GM18868 (cell line): ENCODE measurements at regions not wholly inside any gene's neighbourhood (a gene's known extent, or its start where the extent isn't known, plus 50 kb on each side); places are given as distances from the start of the nearest gene placed in this dataset.
"Not testable (repeated sequence)": the region's sequence is repeated elsewhere in the genome, so short reads cannot be mapped to it uniquely, and the experiment has no call there.

Source experiments
- ATAC-seq: cut with Tn5 transposase; IDR thresholded peaks from one replicate; pipeline ENCODE4 v1.9.1; 2021; ENCODE audit warnings: mild to moderate bottlenecking, moderate library complexity; ENCODE audit not compliant: unreplicated experiment

- ATAC-seq = no peak
Measured at GRCh38 chr4:79747252-79747651, 325.8 kb downstream of the ANTXR2 start.

DNA sequence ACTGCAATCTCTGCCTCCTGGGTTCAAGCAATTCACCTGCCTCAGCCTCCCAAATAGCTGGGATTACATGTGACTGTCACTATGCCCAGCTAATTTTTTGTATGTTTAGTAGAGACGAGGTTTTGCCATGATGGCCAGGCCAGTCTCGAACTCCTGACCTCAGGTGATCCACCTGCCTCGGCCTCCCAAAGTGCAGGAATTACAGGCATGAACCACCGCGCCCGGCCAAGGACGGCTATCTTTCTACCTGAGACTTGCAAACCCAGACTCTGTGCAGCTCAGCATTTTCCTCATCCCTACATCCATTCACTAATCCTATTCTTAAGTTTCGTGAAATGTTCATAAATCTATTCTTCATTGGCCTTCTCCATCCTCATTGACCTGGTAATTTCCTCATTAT is 330.0 kb downstream of the ANTXR2 start:
- no peak for ATAC-seq

DNA sequence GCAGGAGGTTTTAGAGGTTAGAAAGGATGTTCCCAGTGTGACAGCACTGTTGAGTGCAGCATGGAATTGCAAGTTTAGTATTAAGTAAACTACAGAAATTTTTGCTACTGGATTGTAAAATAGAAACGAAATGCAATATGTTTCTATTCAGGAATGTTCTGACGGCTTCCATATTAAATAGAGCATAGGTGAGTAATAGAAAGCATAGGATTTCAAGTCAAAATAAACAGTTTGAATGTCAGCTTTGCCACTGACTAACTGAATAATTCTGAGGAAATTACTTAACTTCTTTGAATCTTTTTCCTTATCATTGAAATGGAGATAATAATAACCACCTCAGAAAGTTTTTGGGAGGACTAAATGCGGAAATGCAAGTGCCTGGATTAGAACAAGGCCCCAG is 331.9 kb upstream of the GK2 start:
- ATAC-seq = no peak

GRCh38 chr4:79723507-79723906 is 315.5 kb upstream of the GK2 start:
- no peak for ATAC-seq

DNA sequence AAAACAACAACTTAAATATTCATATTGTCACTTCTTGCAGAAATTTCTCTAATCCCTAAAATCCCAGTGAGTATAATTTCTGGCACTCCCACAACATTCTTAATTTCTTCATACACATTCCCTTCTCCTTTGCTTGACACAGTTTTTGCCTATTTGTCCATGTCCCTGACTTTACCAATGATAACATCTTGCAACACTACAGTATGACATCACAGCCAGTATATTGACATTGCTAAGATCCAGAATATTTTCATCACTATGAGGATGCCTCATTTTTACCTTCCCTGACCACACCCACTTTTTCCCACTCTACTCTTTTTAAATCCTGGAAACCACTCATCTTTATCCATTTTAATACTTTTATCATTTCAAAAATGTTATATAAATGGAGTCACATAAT is 292.3 kb upstream of the GK2 start:
- ATAC-seq = no peak

DNA sequence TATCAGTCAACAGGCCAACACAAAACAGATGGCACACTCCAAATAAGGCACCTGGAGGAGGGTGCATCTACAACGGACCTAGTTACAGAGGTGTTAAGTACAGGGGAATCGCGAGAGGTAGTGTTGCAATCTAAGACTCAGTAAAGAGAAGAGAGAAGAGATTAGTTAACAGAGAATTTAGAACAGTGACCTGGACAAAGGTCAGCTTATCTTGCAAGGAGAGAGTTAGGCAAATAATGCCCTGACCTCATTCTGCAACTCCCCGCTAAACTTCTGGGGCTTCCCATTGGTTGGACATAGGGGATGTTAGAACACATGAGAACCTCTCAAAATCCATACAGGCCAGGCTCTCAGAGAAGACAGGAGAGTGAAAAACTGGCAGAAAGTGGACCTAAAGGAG is 289.4 kb upstream of the GK2 start:
- ATAC-seq = no peak

GRCh38 chr4:79696534-79696933 is 288.5 kb upstream of the GK2 start:
- ATAC-seq = not testable (repeated sequence)

DNA sequence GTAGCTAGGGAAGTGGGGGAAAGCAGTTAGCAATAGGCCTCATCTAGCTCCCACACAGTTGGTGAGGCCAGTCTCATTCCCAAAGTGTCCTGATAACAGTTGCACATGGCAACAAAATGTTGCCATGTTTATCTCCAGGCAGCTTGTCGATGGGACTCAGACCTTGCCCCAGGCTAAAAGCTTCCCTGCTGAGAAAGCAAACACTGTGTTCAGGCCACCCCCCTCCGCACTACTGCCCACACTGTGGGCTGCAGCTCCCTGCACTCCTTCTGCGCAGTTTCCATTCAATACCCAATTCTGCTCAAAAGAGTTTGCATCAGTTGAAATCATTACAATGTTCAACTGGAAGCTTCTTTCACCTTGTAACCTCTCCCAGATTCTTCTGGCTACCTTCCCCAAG is 287.8 kb upstream of the GK2 start:
- no peak for ATAC-seq

DNA sequence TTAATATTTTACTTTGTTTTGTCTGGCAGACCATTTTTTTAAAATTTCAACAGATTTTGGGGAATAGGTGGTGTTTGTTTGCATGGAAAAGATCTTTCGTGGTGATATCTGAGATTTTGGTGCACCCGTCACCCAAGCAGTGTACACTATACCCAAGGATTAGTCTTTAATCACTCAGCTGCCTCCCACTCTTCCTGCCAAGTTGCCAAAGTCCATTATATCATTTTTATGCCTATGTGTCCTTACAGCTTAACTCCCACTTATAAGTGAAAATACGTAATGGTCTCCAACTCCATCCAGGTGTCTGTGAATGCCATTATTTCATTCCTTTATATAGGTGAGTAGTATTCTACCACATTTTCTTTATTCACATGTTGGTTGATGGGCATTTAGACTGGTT is 281.7 kb upstream of the GK2 start:
- ATAC-seq = no peak

- ATAC-seq = no peak
Measured at GRCh38 chr4:79688691-79689090, 280.7 kb upstream of the GK2 start.

DNA sequence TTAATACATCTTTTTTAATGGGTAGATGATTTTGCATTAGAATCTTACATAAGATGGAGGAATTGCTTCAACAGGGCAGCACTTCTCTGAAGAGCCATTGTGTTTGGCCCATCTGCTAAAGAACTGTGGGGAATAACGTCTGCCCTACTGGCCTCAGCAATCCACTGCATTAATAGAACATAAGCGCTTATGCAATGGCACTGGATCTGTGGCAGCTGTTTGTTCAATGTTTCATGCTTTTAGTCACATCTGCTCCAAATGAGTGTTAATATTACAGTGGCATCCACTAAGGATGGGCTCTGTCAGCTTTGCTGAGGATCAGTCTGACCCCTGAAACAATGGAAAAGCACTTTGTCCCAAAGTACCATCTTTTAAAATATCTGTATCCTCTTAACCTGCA is 279.0 kb upstream of the GK2 start:
- no peak for ATAC-seq

GRCh38 chr4:79685542-79685941 is 277.5 kb upstream of the GK2 start:
- ATAC-seq = no peak

GRCh38 chr4:79684516-79684915 is 276.5 kb upstream of the GK2 start:
- ATAC-seq = no peak

DNA sequence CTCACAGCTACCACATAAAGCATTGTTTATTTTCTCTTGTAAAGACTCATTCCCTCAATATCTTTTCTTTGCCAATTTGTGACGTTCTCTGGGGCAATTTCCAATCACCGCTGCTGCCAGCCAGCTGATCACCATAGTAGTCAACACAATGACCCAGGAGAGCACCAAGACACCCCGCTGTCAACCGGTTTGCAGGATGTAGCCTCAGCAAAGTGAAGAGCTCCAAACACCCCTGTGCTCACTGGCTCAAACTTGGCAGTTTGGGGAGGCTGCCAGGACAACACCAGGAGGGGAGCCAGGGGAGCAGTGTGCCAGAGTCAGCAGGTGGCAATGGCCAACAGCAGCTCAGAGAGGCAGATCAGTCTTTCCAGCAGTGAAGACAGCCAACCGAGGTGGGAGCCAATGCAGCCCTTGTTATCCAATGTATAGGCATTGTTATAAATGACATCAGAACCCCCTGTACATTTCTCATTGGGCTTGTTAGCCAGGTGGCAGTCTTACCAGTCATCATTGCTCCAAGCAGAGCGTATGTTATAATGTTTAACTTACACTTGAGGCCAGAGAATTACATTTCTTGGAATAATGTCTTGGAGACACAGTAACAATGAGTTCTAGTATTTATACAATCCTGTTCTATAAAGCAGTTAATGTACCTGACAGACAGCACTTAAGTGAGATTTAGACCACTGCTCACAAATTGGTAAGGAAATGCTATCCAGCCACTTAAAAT is 274.9 kb upstream of the GK2 start:
- ATAC-seq = no peak

DNA sequence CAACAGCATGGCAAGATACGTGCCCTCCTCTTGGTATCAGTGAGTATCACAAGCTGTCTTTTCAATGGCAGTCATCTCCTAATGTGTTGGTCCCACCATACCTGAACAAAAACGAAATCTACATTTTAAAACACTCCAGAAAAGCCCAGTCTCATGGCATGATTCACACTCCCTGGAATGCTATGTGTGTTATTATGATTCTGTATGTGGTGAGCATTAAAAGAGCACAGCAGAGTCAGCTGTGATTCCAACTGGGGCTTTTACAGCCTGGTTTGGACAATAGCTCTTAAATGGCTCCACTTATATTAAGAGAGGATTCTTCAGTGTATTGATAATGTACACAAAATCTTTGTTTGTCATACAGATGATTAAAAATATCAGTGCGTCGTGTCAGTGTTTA is 274.1 kb upstream of the GK2 start:
- ATAC-seq = no peak

DNA sequence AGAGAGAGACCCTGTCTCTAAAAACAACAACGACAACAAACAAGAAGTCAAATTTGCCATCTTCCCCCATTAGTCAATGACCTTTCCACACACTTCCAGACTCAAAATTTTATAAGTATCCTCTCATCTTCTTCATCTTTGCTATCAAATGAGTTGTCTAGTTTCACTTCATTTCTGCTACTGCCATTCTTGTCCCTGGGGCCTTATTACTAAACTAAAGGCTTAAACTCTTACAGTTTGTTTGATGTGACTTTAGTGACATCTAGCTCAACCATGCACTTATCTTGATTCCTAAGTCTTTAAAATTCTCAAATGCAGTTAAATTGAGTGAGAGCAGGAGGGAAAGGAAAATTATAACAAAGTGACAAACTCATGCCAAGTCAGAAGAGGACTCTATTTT is 271.8 kb upstream of the GK2 start:
- ATAC-seq = no peak

GRCh38 chr4:79678472-79679202 is 270.6 kb upstream of the GK2 start:
- ATAC-seq = no peak

DNA sequence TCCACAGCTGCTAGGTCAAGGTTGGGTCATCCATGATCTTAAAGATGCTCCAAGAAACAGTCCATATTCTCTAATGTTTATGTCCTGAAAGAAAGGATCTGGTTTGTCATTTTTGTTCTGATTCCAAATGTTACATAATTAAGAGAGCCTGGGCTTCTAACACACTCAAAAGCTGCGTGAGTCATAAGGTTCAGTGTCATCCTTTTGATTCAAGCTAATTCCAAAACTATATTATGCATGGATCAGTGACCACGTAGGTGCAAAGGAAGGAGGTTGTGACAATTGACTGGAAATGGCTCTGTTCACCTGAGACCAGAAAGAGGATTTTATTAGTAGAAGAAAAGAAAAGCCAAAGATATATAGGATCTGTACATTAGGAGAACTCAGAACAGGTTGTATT is 268.7 kb upstream of the GK2 start:
- ATAC-seq = no peak

DNA sequence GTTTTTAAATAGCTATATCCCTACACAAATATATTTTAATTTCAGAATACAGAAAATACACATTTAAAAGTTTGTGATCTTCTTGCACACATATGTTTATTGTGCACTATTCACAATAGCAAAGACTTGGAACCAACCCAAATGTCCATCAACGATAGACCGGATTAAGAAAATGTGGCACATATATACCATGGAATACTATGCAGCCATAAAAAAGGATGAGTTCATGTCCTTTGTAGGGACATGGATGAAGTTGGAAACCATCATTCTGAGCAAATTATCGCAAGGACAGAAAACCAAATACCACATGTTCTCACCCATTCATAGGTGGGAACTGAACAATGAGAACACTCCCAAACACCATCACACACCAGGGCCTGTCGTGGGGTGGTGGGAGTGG is 266.9 kb upstream of the GK2 start:
- not testable (repeated sequence) for ATAC-seq

DNA sequence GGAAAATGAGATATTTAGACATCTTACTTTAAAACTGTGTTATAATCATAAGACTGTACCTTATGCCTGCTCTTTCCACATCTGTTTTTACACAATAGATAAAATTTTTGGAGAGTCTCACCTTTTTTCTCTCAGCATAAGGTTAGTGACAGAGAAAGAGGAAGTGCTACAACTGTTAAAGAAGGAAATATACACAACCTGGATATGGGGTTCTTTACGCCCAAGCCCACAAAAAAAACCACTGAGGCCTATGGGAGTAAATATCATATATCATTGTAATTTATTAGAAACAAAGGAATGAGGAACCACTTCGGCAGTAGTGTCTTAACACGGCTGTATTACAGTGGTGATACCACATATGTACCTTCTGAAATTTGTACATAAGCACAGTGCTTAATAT is 265.9 kb upstream of the GK2 start:
- no peak for ATAC-seq

DNA sequence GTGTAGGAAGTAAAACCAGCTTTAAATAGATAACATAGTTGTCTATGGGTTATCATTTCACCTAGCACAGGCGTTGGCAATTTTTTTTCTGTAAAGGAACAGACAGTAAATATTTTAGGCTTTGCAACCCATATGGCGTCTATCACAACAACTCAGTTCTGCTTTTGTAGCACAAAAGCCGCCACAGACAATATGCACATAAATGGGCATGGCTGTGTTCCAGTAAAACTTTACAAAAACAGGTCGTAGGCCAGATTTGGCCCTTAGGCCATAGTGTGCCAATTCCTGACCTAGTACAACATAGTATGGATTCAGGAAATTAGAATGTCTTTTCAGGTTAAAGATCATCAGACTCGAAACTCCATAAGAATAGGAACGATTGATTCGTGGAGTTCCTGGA is 265.3 kb upstream of the GK2 start:
- no peak for ATAC-seq

- no peak for ATAC-seq
Measured at GRCh38 chr4:79666875-79667274, 258.8 kb upstream of the GK2 start.

- ATAC-seq = no peak
Measured at GRCh38 chr4:79666112-79666511, 258.1 kb upstream of the GK2 start.
